Immature natural killer cell (primary cell): ENCODE measurements at regions not wholly inside any gene's neighbourhood (a gene's known extent, or its start where the extent isn't known, plus 50 kb on each side); places are given as distances from the start of the nearest gene placed in this dataset.

Source experiments
- DNase-seq, 3 donors: peaks; one replicate each; pipeline ENCODE4 v3.0.0; 2022; ENCODE audit warnings: mixed read lengths in 1 of 3
- H3K27ac Mint-ChIP-seq, 6 donors: one replicate each; pipeline ENCODE4 v1.8.0; 2020; ENCODE audit warnings: mixed read lengths in 6 of 6, mild to moderate bottlenecking in 5 of 6, inconsistent platforms in 4 of 6, moderate library complexity in 3 of 6
- H3K27me3 Mint-ChIP-seq, 3 donors: one replicate each; pipeline ENCODE4 v1.8.0; 2020 to 2021; ENCODE audit warnings: low read depth in 3 of 3, mild to moderate bottlenecking in 3 of 3, mixed read lengths in 3 of 3, moderate library complexity in 3 of 3, inconsistent platforms in 1 of 3
- H3K36me3 Mint-ChIP-seq, 3 donors: one replicate each; pipeline ENCODE4 v1.8.0; 2020; ENCODE audit warnings: mixed read lengths in 3 of 3, inconsistent platforms in 2 of 3, mild to moderate bottlenecking in 2 of 3
- H3K4me1 Mint-ChIP-seq, 2 donors: one replicate each; pipeline ENCODE4 v1.8.0; 2020; ENCODE audit warnings: inconsistent platforms in 2 of 2, mild to moderate bottlenecking in 2 of 2, mixed read lengths in 2 of 2, moderate library complexity in 1 of 2
- H3K4me3 Mint-ChIP-seq, 5 donors: one replicate each; pipeline ENCODE4 v1.8.0; 2020; ENCODE audit warnings: mild to moderate bottlenecking in 5 of 5, mixed read lengths in 5 of 5, inconsistent platforms in 3 of 5, moderate library complexity in 3 of 5
- H3K9me3 Mint-ChIP-seq, 6 donors: one replicate each; pipeline ENCODE4 v1.8.0; 2020; ENCODE audit warnings: mild to moderate bottlenecking in 6 of 6, mixed read lengths in 6 of 6, inconsistent platforms in 4 of 6, moderate library complexity in 3 of 6

DNA sequence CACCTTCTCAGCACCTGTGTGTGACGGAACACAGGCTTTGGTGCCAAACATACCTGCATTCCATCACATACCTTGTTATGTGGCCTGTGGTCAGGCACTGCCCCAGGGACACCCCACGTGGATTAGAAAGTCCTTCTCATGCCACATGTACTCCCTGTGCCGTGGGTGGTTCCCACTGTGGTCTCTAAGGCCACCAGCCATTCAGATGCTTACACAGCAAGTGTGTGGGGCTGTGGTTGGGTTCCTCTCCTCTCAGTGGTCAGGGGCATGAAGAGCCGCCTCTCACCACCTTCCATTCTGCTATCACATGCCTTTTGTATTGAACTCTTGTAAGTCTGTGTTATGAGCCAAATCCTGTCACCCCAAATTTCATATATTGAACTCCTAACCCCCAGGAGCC lies 85.1 kb upstream of the IGFBP3 start:
- no peaks in the 10 kb centered on the region for H3K4me1 Mint-ChIP-seq
- peaks cover 0 to 4% (median 0%) of the 10 kb centered on the region in 3 donors for H3K36me3 Mint-ChIP-seq
- peaks cover 1 to 2% (median 2%) of the 10 kb centered on the region in 3 donors for H3K27me3 Mint-ChIP-seq
- no peak for DNase-seq
- H3K27ac Mint-ChIP-seq, result no peak overlapping the region
- H3K4me3 Mint-ChIP-seq, result no peak overlapping the region
- peaks cover 0 to 4% (median 2%) of the 10 kb centered on the region in 6 donors for H3K9me3 Mint-ChIP-seq

DNA sequence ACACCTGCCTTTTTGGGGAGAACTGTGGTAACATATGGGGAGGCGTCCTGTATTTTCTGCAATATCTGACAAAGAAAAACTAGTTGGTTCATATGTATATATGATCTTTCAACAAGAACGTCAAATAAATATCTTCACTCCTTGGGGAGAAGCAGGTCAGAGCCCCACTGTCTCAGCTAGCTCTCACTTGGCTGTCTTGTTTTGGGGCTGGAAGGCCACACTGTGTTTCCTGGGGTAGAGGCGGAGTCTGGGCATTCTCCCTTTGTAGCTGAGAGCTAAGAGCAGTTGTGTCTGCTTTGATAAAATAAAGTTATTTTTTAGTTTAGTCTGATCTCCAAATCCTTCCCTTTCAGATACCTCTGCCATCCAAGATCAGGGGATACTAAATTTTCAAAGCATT lies 83.9 kb upstream of the IGFBP3 start:
- Mint-ChIP-seq H3K4me3 (no peak overlapping the region), H3K9me3 (peaks cover 0 to 3% (median 1%) of the 10 kb centered on the region in 6 donors), H3K36me3 (peaks cover 0 to 4% (median 0%) of the 10 kb centered on the region in 3 donors), H3K27me3 (peaks cover 0 to 3% (median 2%) of the 10 kb centered on the region in 3 donors), H3K4me1 (no peaks in the 10 kb centered on the region), H3K27ac (no peak overlapping the region)
- DNase-seq, result no peak

DNA sequence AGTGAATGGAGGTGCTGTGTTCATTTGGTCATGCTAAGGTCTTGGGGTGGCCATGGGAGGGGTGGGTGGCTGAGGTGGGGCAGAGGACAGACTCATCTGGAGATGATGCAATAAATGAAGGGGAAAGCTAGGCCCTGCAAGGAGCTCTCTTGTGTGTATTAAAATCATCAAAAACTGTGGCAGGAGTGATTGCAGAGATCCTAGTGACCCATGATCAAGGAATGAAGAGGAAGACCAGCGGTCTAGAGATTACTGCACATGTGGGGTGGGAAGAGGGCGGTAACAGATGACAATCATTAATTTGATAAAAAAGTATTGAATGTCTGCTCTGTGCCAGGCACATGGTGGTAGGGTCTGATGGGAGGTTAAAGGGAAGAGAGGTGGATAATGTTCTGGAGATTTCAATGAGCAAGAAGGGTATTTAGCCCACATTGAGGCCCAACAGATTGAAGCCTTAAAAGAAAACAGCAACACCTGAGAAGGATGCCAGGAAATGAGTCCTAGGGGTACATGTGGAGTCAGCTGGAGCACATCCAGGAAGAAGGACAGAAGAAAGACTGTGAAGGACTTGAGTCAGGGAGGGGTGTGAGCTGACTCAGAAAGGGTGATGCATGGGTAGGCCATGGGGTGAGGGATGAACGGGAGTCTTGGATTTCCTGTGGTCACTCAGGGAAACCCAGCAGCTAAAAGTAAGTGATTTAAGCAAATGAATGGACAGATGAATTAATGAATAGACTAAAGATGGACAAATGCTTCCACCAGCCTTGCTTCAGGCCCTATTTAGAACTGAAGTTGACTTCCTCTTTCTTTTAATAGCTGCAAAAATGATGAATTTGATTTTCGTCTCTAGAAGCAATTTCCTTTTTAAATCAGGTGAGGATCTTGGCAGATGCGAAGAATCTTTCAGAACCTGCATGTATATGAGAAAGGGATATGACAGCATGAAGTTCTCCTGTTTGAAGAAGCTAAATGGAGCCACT lies 83.1 kb upstream of the IGFBP3 start:
- H3K27me3 Mint-ChIP-seq, result peaks cover 0 to 3% (median 2%) of the 10 kb centered on the region in 3 donors
- H3K4me1 Mint-ChIP-seq, result no peaks in the 10 kb centered on the region
- H3K4me3 Mint-ChIP-seq, result no peak overlapping the region
- H3K36me3 Mint-ChIP-seq, result peaks cover 0 to 4% (median 0%) of the 10 kb centered on the region in 3 donors
- no peak overlapping the region for H3K27ac Mint-ChIP-seq
- H3K9me3 Mint-ChIP-seq, result peaks cover 0 to 3% (median 2%) of the 10 kb centered on the region in 6 donors
- no peak for DNase-seq

DNA sequence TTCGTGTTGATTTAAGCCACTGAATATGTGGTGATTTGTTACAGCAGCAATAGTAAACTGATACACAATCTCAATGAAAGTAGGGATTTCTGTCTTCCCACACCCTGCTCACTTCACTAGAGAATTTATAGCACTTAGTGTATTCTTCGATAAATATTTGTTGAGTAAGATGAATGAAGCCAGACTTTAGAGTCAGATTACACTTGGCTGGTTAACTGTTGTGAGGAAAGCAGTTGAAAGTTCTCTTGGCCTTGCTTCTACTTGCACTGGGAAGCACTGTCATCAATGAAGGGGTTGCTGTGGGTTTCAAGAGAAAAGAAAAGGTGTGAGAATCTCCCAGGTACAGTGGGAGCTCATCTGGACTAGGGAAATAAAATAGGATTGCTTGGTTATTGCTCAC lies 82.1 kb upstream of the IGFBP3 start:
- Mint-ChIP-seq H3K9me3 (peaks cover 1 to 8% (median 3%) of the 10 kb centered on the region in 6 donors), H3K4me1 (no peaks in the 10 kb centered on the region), H3K4me3 (no peak overlapping the region), H3K27ac (no peak overlapping the region), H3K36me3 (peaks cover 0 to 4% (median under 1%) of the 10 kb centered on the region in 3 donors), H3K27me3 (peaks cover 0 to 3% (median 2%) of the 10 kb centered on the region in 3 donors)
- no peak for DNase-seq

DNA sequence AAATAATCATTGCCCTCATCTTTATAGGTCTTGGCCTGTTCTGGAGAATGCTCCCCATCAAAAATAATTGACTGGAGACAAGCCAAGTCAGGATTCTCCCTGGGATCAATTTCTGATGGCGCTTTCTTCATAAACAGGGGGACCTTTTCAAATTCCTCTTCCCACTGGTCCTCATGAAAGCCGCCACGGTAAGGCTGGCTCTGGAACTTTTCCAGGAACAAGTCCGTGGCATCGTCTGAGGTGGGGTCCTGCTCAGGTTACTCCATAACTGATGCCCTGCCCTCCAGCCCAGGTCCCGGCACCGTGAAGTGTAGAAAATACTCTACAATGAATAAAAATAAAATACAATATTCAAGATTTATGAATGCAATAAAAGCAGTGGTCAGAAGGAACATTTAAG lies 79.4 kb upstream of the IGFBP3 start:
- H3K27ac Mint-ChIP-seq, result no peak overlapping the region
- DNase-seq, result no peak
- H3K4me3 Mint-ChIP-seq, result no peak overlapping the region
- H3K9me3 Mint-ChIP-seq, result peaks cover 5 to 31% (median 16%) of the 10 kb centered on the region in 6 donors
- peaks cover 0 to 3% (median 2%) of the 10 kb centered on the region in 3 donors for H3K27me3 Mint-ChIP-seq
- no peaks in the 10 kb centered on the region for H3K4me1 Mint-ChIP-seq
- peaks cover 7 to 13% (median 10%) of the 10 kb centered on the region in 3 donors for H3K36me3 Mint-ChIP-seq

DNA sequence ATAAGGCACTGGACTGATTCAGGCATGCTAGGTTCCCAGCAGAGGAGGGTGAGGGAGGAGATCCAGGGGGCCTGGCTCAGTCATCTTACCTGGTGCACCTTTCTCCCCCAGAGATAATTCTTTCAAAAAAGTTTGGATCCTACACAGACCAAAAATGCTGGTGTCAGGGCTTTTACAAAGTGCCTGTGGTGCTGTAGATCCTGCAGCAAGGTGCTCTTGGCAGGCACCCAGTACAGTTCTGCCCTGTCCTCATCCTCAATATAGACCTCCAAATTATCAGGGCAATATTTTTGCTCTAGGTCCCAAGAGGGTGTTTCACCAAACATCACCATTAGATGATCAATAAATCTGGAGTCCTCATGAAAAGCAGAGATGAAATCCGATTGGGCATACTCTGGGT lies 78.5 kb upstream of the IGFBP3 start:
- Mint-ChIP-seq H3K4me1 (no peaks in the 10 kb centered on the region), H3K27ac (no peak overlapping the region), H3K36me3 (peaks cover 7 to 15% (median 13%) of the 10 kb centered on the region in 3 donors), H3K4me3 (no peak overlapping the region), H3K27me3 (peaks cover 0 to 3% (median 2%) of the 10 kb centered on the region in 3 donors), H3K9me3 (peaks cover 3 to 39% (median 17%) of the 10 kb centered on the region in 6 donors)
- no peak for DNase-seq

DNA sequence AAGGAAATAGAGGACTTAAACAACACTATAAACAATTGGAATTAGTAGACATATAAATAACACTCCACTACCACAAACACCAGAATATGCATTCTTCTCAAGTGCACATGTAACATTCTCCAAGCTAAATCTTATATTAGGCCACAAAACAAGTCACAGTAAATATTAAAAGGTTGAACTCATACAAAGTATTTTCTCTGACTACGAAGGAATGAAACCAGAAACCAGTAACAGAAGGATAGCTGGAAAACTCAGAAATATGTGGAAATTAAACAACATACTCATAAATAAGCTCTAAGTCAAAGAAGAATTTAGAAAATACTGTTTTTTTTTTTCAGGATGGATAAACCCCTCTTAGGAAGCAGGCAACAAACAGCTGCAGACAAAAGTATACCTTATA lies 77.4 kb upstream of the IGFBP3 start:
- H3K27me3 Mint-ChIP-seq, result peaks cover 0 to 3% (median 2%) of the 10 kb centered on the region in 3 donors

DNA sequence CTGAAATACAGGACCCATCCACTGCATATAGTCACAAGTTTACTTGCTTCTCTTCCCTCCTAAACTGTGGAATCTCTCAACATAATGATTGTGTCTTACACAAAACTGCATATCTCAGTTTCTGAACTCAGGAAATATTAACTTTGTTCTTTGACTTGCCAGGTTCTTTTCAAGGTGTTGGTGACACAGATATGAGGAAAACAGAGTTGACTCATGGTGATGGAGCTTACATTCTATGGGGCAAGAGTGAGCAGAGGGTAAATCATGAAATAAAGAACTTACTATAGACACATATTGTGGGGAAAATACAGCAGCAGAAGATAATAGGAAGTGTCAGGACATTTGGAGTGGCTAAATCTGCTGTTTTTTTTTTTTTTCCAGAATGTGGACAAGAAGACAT lies 72.5 kb upstream of the IGFBP3 start:
- Mint-ChIP-seq H3K36me3 (peaks cover 7 to 33% (median 20%) of the 10 kb centered on the region in 3 donors), H3K27me3 (peaks cover 0 to 2% (median 0%) of the 10 kb centered on the region in 3 donors), H3K9me3 (peaks cover 9 to 41% (median 17%) of the 10 kb centered on the region in 6 donors), H3K27ac (no peak overlapping the region), H3K4me1 (no peaks in the 10 kb centered on the region), H3K4me3 (no peak overlapping the region)
- DNase-seq, result no peak

More for the DNA sequence above, 77.4 kb upstream of the IGFBP3 start:
- H3K9me3 Mint-ChIP-seq, result peaks cover 9 to 46% (median 18%) of the 10 kb centered on the region in 6 donors
- no peak for DNase-seq
- no peak overlapping the region for H3K27ac Mint-ChIP-seq
- peaks cover 7 to 24% (median 21%) of the 10 kb centered on the region in 3 donors for H3K36me3 Mint-ChIP-seq
- no peaks in the 10 kb centered on the region for H3K4me1 Mint-ChIP-seq
- no peak overlapping the region for H3K4me3 Mint-ChIP-seq

DNA sequence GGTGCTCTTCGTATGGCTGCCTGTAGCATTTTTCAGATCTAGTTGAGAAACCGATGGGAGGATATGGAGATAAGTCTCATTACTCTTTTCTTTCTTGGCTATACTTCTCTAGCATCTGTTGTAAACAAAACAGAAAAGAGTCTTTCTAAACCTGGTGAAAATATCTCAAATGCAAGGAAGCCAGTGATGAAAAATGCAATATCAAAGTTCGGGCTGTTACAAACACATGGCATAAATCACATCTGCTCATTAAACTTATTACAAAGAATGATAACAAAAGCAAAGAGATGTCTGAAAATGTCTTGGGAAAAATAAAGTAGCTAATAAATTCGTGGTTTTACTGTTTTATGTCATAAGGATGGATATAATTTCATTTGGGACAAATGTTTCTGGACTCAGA lies 71.8 kb upstream of the IGFBP3 start:
- H3K27ac Mint-ChIP-seq, result no peak overlapping the region
- peaks cover 7 to 30% (median 20%) of the 10 kb centered on the region in 3 donors for H3K36me3 Mint-ChIP-seq
- no peaks in the 10 kb centered on the region for H3K27me3 Mint-ChIP-seq
- DNase-seq, result no peak
- H3K4me3 Mint-ChIP-seq, result no peak overlapping the region
- H3K9me3 Mint-ChIP-seq, result peaks cover 5 to 34% (median 14%) of the 10 kb centered on the region in 6 donors
- H3K4me1 Mint-ChIP-seq, result no peaks in the 10 kb centered on the region

DNA sequence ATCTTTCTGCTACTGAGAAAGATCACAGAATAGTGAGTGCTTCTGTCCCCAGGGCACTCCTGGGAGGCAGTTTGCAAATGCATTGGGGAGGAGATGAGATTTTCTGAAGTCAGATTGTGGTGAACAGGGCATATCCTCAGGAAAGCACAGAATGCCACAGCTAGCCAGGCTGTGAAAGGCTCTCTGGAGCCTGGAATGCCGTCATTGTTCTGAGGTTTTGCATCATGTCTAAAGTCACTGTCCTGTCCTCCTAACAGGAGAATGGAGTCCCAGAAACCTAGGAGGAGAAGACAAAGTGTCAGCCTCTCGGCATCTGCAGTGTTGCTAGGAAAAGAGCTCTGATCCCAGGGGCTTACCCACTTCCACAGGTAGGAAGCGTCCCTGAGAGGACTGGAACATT lies 69.2 kb upstream of the IGFBP3 start:
- Mint-ChIP-seq H3K4me1 (peaks cover 0 to 6% of the 10 kb centered on the region in 2 donors), H3K9me3 (peaks cover 2 to 13% (median 4%) of the 10 kb centered on the region in 6 donors), H3K27me3 (no peaks in the 10 kb centered on the region), H3K4me3 (no peak overlapping the region), H3K36me3 (peaks cover 0 to 19% (median 12%) of the 10 kb centered on the region in 3 donors), H3K27ac (no peak overlapping the region)
- no peak for DNase-seq

DNA sequence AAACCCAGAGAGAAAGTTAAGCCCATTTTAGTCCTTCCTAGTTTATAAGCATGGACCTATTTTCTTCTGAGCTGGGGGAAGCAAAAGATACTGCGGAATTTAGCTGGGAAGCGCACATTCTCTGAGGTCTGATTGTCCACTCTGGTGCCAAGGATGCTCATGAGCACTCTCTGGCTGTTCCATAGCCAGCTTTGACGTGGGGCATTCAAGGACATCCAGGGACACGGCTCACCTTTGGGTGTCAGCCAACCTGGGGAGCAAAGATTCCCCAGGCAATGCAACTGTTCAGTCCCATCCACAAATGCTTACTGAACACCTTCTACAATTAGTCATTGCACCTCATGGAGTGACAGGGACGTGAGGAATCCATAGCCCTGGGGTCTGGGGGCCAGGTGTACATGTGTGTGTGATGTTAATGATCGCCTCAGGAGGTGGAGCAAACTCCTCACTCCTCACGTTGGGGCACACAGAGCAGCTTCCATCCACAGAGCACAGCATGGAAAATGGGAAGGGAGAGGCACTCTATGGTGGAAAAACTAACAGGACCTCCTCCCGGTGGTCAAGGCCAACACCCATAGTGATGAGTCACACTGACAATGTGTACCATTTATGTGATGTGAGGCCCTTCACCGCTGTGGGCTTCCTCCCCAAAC lies 67.5 kb upstream of the IGFBP3 start:
- Mint-ChIP-seq H3K27ac (no peak overlapping the region), H3K36me3 (peaks cover 0 to 9% (median under 1%) of the 10 kb centered on the region in 3 donors), H3K4me3 (no peak overlapping the region), H3K9me3 (peaks cover 0 to 2% (median 0%) of the 10 kb centered on the region in 6 donors), H3K4me1 (peaks cover 0 to 6% of the 10 kb centered on the region in 2 donors), H3K27me3 (peaks cover 0 to 2% (median 0%) of the 10 kb centered on the region in 3 donors)
- DNase-seq, result no peak

DNA sequence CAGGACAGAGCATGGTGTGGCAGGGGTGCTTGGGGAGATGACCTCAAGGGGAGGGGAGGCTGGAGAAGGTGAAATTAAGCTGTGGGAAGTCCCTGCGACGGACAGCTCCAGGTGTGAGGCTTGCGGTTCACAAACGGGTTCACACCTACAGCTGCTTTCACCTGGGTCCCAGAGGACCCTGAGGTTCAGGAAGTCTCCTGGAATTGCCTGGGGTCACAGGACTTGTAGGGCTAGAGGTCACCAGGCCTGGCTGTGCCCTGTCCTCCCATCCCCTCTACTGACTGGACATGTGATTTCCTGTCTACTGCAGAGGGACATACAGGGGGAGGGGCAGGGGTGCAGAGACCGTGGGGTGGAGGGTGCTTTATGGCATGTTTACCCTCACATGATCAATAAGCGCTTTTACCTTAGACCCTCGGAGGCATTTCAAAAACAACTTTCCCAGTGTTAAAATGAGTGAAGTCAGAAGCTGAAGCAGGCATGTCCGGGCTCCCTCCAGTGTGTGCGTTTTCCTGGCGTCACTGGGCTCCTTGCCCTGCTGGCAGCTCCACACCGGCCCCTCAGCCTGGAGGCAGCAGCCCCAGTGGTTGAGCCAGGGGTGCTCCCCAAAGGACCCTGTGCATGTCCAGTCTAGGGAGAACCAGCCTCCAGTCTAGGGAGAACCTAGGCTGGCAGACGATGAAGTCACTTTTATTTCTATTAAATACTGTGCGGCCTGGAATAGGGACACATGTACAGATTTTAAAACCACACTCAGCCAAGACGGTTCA lies 66.6 kb upstream of the IGFBP3 start:
- Mint-ChIP-seq H3K9me3 (peaks cover 0 to 2% (median 0%) of the 10 kb centered on the region in 6 donors), H3K27ac (no peak overlapping the region), H3K27me3 (peaks cover 0 to 2% (median 0%) of the 10 kb centered on the region in 3 donors), H3K4me1 (peaks cover 0 to 6% of the 10 kb centered on the region in 2 donors), H3K36me3 (peaks cover 0 to 8% (median 0%) of the 10 kb centered on the region in 3 donors), H3K4me3 (no peak overlapping the region)
- DNase-seq, result no peak
